ENCODE measurements at regions not wholly inside any gene's neighbourhood (a gene's known extent, or its start where the extent isn't known, plus 50 kb on each side); places are given as distances from the start of the nearest gene placed in this dataset.

DNA sequence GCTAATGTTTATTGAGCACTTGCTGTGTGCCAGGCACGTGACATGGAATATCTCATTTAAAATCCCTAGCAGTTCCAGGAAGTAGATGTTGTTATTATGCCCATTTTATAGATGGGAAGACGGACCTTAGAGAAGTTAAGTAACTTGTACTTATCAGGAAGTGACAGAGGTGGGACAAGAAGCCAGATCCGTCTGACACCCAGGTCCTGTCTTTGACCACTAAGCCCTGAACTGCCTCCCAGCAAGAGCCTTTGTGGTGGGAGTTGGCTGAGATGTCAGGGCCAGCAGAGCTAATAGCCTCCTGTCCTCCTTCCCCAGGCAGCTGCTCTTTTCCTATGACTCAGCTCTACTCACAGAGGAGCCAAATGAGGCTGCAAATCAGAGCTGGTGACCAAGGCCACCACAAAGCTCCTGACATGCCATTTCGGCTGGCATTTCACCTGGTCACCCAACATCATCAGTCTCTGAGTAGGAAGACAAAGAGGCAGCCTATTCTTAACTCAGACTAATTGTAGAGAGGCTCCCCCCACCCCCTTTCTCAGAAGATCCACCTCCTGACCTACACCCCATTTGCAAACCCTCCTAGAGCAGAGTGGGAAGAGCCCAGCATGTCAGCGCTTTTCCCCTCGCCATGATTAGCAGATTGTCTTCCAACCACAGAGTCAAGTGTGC lies 175.1 kb upstream of the KIT start:
- DNase-seq: no peak
- intact Hi-C loops (cut with DNase I): no loop called here

DNA sequence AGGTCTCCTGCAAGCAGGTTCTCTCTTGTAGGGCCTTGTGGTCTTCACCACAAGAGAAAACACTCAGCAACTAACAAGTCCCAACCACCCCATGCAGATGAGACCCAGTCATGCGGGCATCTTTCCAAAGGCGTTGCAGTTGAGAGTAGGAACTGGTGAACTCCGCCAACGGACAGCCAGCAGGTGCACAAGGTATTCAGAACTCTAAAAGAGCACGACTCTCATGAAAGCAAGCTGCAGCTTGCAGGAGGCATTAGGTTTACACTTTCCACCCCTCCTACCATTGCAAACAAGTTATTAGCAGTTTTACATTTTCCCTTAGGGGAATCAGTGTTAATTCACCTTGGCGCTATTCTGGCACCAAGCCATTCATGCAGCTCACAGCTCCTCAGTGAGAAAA lies 173.4 kb upstream of the KIT start:
- no peak for DNase-seq
- intact Hi-C loops (cut with DNase I): no loop called here

DNA sequence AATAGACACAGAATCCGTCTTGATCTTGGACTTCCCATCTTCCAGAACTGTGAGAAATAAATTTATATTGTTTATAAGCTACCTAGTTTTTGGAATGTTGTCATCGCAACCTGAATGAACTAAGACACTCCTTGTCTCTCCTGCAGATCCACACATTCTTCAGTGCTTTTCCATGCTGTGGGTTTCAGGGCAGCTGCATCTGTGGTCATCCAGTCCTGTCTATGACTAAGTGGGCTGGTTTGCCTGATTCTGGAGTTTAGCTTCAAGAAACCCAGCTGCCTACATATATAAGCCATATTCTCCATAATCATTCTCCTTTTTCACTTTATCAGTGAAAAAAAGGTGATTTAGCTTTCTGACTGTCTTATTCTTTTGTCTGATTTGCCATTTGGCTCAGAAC lies 170.3 kb upstream of the KIT start:
- intact Hi-C loops (cut with DNase I): no loop called here
- DNase-seq: no peak

DNA sequence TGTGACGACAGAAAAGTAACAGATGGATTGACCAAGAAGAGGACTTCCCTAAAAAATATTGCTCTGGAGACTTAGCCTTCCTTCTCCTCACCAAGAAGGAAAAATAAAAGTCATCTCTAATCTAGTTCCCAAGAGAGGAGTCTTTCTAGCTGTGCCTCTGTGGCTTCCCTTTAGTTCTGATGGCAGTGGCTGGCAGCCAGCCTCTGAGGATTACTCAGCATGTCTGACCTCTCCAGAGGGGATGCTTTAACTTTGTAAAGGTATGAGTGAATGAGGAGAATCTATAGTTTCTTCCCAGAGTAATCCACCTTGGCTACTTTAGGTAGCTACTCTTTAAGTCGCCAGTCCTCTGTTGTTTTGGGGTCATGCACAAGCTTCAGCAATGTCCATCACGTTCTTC lies 163.9 kb upstream of the KIT start:
- intact Hi-C loops (cut with DNase I): no loop called here
- no peak for DNase-seq

DNA sequence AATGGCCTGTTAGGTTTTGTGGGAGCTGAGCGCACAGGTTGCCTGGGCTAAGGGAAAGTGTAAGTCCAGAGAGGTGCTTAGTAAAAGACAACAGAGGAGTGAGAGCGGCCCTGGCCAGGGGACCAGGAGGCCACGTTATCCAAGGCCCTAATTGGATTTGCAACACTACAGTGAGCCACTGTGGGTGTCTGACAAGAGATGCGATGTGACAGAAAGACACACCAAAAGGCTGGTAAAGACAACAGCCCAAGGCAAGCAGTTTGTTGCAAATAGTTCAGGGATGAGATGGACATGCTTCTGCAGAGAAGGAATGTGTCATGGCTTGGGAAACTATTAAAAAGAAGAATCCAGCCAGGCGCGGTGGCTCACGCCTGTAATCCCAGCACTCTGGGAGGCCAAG lies 162.7 kb upstream of the KIT start:
- intact Hi-C loops (cut with DNase I): no loop called here
- no peak for DNase-seq

DNA sequence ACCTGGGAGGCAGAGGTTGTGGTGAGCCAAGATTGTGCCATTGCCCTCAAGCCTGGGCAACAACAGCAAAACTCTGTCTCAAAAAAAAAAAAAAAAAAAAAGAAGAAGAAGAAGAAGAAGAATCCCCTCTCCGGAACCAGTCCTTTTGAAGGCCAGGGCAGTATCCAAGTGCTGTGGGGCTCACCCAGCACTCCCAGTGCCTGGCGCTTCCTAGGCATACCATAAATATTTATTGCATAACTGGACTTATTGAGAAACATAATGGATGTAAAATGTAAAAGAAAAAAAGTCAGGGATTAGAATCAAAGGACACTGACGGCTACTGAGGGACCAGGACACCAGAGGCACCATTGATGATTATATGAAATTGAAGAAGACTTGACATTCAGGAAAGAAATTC lies 162.1 kb upstream of the KIT start:
- no peak for DNase-seq
- intact Hi-C loops (cut with DNase I): no loop called here

DNA sequence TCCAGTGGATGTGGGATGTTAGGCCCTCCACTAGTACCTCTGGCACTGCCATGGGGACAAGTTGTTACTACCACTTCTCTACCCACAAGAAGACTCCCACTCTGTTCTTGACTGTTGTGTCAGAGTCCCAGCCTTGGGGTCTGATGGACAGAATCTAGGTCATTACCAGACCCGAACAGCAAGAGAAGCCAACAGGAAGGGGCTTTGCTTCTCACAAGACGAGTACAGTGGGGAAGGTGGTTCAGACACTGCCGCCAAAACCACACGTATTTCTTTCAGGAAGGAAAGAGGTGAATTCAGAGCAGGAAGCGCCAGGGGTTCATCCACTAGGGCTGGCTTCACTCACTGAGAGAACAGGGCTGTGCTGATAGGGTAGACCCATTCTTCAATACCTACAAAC lies 161.3 kb upstream of the KIT start:
- no peak for DNase-seq
- intact Hi-C loops (cut with DNase I): no loop called here

DNA sequence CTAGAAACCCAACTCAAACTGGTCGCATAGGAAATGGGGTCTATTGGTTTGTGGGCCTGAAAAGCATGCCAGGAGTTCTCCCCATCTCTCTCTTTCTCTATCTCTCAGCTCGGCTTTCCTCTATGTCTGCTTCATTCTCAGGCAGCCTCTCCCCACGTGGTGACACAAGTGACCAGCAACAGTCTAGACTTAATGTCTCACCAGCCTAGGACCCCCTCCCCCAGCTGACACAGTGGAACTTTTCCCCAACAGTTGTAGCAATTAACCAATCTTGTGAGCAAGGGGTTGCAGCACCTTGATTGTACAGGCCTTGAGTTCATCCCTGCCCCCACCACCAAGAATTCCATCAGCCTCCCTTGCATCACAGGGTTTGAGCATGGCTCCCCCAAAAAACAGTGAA lies 159.8 kb upstream of the KIT start:
- intact Hi-C loops (cut with DNase I): no loop called here
- DNase-seq: no peak

DNA sequence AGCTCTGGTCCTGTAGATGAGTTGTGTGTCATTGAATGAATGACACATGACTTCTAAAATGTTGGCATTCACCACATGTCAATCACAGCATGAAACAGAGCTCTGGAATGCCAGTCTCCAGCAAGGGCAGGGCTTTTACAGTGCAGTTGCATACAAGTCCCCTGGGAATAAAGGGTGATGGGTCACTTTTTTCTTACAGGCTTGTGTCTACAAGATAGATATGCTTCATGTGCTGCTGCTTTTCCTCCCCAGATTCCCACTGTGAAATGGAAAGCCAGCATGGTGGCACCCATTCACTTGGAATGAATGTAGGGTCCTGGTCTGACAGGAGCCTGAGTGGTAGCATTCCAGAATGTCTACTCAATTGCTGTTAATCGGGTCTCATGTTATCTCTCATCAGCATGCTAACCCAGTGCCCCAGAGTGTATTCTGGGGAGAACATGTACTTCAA lies 159.1 kb upstream of the KIT start:
- intact Hi-C loops (cut with DNase I): no loop called here
- no peak for DNase-seq

DNA sequence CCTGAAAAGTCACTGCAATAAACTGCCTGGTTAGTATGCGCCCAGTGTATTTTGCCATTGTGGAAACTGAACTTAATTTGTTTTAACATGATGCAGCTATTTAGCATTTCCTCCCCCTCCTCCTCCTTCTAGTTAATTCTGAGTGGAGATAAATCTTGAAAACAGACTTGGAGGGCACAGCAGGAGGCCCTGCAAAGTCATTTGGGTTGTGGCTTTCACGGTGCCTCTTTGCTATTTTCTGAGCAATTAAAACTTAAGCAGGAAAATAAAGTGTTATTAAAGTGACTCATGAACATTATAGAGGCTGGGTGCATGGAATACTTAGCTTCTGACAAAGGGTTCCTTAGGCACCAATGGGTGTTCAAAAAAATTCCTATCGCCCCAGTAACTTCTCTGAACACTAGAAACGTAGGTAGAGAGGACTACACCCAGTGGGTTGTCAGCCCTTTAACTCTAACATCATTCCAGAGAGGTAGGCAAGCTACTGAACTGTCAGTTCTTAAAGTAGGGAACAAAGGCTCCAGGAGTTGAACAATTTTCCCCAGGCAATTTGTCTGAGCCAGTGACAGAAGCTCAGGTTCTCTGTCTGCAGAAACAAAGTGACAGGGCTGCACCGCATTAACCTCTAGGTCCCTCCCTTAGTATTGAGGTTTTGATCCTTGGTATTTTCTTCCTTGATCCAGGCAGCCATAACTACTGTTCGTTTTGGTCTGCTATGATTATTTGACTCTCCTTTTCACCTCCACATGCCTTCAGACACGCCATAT lies 158.3 kb upstream of the KIT start:
- DNase-seq: no peak
- intact Hi-C loops (cut with DNase I): no loop called here

DNA sequence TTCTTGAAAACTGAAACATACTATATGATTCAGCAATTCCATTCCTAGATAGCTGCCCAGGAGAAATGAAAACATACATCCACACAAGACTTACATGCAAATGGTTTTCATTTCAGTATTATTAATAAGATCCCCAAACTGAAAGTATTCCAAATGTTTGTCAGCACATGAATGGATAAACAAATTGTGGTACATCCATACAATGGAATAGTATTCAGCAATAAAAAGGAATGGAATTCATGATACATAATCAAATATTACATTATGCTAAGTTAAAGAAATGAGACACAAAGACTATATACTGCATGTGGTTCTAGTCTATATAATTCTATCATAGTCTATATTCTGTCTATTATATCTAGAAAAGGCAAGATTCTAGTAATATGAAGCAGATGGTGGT lies 152.4 kb upstream of the KIT start:
- intact Hi-C loops (cut with DNase I): no loop called here
- DNase-seq: no peak

DNA sequence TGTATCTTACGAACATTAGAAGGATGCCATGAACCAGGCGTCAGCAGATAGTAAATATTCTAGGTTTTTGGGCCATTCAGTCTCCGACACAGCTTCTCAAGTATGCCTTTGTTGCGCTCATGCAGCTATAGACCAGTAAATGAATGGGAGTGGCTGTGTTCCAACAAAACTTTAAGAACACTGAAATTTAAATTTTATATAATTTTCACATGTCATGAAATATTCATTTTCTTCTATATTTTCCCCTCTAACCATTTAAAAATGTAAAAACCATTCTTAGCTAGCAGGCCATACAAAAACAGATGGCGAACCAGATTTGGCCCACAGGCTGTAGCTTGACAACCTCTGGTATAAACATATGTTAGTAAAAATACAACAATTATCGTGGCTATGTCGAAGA lies 151.8 kb upstream of the KIT start:
- intact Hi-C loops (cut with DNase I): no loop called here
- no peak for DNase-seq

DNA sequence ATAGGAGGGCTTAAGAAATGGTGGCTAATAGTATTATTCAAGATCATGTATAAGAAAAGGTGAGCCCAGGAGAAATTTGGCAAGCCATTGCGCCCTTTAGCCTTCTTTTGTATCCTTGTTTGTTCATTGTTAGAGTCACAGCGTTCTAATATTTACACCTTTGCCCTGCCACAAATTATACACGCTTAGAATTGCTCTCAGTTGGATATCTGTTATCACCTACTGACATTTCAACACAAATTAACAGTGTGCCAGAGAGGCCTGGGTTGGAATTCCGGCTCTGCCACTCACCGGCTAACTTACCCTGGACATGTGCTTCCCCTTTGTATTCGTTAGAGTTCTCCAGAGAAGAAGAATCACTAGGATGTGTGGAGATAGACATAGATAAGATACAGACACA lies 148.7 kb upstream of the KIT start:
- intact Hi-C loops (cut with DNase I): no loop called here
- DNase-seq: no peak

DNA sequence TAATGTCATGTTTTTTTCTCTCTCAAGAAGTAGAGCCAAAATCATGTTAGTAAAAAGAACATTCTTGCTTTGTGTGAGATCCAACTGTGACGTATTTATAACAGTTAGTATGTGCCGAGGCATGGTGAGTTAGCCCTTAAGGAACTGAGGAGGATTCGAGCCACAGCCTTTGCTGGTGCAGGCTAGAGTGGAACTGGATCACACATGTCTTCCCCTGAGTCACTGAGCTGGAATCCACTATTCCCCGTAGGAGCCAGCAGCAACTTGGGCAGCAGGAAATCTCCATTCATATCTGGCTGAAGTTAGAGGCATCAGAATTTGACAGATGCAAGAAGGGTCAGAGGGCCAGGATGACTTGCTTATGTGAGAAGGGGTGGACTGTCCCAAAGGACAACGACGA lies 144.6 kb upstream of the KIT start:
- intact Hi-C loops (cut with DNase I): no loop called here
- DNase-seq: no peak

DNA sequence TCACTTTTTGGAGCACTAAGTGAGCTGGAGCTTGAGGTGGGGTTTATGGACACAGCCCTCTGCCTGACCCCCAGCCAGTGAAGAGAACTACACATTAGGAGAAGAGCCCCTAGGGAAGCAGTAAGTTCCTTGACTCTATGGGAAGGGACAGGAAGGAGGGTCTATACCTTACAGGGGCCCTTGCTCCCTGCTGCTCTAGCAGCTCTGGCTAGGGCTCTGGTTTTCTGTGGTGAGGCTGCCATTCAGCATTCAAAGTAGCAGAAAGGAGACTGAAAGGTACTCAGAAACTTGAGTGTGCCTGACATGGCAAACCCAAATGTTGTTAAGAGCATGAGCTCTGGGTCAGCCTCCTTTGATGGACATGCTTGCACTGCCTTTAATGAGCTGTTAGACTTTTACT lies 144.0 kb upstream of the KIT start:
- intact Hi-C loops (cut with DNase I): no loop called here
- no peak for DNase-seq

DNA sequence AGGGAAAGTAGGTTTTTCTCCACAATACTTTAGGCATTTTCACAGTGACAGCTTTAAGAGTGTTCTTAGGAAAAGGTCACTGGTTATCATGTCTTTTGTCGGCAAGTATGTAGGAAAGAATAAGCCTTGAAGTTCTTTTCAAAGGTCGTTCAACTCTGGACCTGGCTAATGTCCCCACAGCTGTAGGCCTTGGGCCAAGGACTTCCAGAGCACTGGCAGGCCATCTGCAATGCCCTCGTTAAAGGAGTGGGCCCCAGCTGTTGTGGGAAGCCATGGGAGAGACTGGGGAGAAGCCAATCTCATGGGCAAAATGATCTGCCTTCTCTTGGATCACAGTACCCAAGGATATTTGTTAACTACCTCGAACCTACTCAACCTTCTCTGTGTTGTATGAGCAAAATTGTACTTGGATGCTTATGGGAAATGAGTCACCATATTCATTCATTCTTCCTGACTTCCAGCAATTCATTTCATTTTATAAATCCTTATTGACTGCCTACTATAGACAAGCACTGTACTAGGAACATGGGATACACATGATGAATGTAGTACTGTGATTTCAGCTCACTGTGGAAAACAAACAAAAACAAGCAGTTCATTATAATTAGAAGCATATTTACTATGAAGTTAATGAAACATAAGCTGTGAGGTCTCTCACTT lies 141.1 kb upstream of the KIT start:
- intact Hi-C loops (cut with DNase I): no loop called here
- DNase-seq: no peak

DNA sequence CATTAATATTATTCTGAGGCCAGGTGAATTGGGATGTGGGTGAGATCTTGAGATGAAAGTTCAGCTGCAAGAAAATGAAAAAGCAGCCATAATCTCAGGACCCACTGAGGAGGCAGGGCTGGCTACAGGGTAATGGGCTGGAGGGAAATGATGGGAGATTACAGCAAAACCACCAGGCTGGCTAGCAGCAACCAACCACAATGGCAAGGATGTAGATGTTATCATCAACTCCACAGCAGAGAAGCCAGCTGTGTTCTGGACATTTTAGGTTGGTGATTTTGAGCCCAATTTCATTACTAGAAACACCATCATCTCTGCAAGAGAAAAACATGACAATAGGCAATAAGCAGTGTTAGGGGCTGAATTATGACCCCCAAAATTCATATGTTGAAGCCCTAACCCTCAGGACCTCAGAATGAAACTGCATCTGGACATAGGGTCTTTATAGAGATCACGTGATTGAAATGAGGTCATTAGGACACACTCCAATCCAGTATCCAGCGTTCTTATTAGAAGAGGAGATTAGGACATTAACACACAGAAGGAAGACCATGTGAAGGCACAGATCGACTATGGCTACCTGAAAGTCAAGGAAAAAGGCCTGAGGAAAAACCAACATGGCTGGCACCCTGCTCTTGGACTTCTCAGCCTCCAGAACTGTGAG lies 139.8 kb upstream of the KIT start:
- intact Hi-C loops (cut with DNase I): no loop called here
- no peak for DNase-seq

DNA sequence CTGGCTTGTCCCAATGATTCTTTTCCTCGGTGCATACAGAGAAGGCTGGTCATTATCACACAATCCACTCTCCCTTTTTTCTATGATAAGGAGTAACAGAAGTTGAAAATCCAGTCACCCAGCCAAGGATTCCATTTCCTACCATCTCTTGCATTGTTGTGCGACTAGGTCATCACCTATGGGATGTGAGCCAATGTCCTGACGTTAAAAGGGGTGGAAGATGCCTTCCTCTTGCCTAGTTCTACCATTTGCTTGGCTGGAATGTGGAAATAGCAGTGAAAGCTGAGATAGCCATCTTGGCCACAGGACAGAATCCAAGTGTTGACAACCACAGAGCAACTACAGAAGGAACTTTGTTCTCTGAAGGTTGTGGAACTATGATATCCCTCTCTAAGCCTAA lies 132.2 kb upstream of the KIT start:
- DNase-seq: no peak
- intact Hi-C loops (cut with DNase I): no loop called here

DNA sequence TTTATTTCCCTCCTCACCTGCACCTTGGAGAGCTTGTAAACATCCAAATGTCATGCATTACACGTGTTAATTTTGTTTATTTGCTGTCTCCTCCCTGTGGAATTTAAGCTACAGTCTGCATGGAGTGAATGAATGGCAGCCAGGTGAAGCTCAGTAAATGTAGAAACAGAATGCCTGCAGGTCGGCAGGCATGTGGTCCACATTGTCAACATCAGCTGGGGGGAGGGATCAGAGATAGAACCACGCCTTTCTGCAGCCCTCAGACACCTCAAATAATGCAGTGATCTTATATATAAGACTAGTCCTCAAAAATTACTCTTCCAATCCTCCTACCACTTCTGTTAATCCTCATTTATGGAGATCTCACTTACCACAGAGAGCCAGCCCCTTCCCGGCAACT lies 131.2 kb upstream of the KIT start:
- intact Hi-C loops (cut with DNase I): no loop called here
- no peak for DNase-seq

DNA sequence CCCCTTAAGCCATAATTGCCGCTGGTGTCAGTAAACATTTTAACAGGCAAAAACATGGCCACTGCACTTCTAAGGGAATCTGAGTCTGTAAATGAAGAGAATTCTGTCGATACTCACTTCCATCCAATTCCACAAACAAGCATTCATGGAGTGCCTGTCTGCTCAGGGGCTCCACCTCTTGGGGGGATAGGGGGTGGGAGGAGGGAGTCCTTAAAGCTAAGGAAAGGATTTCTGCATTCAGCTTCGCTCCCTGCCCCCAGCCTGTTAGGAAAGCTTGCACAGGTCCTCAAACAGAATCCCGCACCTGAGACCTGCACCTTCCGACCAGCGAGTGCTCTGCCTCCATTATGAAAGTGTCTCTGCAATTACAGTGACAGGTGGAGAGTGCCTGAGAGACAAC lies 130.2 kb upstream of the KIT start:
- DNase-seq: no peak
- intact Hi-C loops (cut with DNase I): no loop called here

DNA sequence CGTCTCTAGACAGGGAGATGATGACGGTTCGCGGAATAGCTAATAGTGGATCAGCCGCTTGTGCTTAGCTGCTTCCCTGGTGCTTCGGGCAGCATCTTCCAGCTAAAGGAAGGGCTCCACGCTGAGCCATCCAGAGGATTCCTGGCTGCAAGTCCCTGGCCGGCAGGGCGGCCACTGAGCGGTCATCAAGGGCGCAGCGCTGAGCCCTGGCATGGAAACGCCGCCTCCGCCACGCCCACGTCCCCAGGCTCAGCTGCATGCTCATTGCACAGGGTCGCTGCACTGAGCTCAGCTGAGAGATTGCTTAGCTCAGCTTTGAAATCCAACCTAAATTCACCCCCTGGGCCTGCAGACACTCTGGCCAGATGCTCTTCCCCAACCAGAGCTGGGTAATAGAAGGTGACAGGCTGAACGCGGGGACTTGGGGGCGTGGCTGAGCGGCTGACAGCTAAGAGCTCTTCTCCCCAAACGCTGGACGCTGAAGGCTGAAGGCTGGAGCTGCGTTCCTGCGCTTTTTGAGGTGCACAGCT lies 118.2 kb upstream of the KIT start:
- peak; percentile 34 to 92 (median 51) for DNase-seq
- intact Hi-C loops (cut with DNase I): no loop called here
